ENCODE measurements at regions not wholly inside any gene's neighbourhood (a gene's known extent, or its start where the extent isn't known, plus 50 kb on each side); places are given as distances from the start of the nearest gene placed in this dataset.
"Not testable (repeated sequence)": the region's sequence is repeated elsewhere in the genome, so short reads cannot be mapped to it uniquely, and the experiment has no call there.

DNA sequence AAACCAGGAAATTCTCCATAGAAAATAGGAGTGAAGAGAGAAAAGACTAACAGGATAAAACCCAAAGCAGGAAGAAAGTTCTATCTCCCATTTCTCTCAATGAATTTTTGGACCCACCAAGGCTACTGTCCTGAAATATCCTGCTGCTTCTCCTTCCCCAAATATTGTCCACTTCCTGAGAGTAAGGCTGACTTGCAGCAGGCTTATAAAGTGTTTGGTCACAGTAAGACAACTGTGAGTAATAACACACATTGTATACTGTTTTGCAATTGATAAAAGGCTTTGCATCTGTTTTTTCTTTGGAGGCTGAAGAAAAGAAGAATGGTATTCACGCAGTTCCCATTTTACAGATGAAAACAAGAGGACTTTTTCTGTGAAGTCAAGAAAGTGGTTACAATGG, 52.8 kb downstream of the FOXD4L6 start:
- not testable (repeated sequence) for H3K79me1 ChIP-seq (ENCODE audit: low read length); H4K91ac ChIP-seq (ENCODE audit: low read depth, low read length); H3K9ac ChIP-seq (ENCODE audit: low read length); DNase-seq; H3K4me1 ChIP-seq (ENCODE audit: control insufficient read depth in 1 of 2, insufficient read depth in 2 of 2, low read length in 2 of 2); H3K36me3 ChIP-seq (ENCODE audit: control insufficient read depth in 1 of 2, insufficient read depth in 2 of 2, low read length in 2 of 2); H3K4me2 ChIP-seq (ENCODE audit: low read length); H3K18ac ChIP-seq (ENCODE audit: low read length); H3K9me3 ChIP-seq (ENCODE audit: insufficient read depth, low read depth, low read length); H3K79me2 ChIP-seq (ENCODE audit: control insufficient read depth, insufficient read depth, low read length, poor library complexity); H3K4me3 ChIP-seq (ENCODE audit: low read depth, low read length); H3K27ac ChIP-seq (ENCODE audit: low read depth, low read length); H2BK5ac ChIP-seq (ENCODE audit: low read depth, low read length, poor library complexity); H2AFZ ChIP-seq (ENCODE audit: insufficient read depth, low read length, poor library complexity); H4K8ac ChIP-seq (ENCODE audit: low read depth, low read length); H2BK120ac ChIP-seq (ENCODE audit: insufficient read depth, low read length, poor library complexity); H3K23ac ChIP-seq (ENCODE audit: low read length); H3K4ac ChIP-seq (ENCODE audit: low read depth, low read length); H2BK12ac ChIP-seq (ENCODE audit: low read length); H3K14ac ChIP-seq (ENCODE audit: low read length); H2AK5ac ChIP-seq (ENCODE audit: low read length); H4K12ac ChIP-seq (ENCODE audit: low read depth, low read length)
- WGBS (ENCODE audit: extremely low coverage, insufficient coverage, insufficient read length): no CpG with 5 or more reads among the region's 1 CpG
- H3K27me3 ChIP-seq (ENCODE audit: insufficient read depth, low read length): peaks cover 12% of the 10 kb centered on the region

DNA sequence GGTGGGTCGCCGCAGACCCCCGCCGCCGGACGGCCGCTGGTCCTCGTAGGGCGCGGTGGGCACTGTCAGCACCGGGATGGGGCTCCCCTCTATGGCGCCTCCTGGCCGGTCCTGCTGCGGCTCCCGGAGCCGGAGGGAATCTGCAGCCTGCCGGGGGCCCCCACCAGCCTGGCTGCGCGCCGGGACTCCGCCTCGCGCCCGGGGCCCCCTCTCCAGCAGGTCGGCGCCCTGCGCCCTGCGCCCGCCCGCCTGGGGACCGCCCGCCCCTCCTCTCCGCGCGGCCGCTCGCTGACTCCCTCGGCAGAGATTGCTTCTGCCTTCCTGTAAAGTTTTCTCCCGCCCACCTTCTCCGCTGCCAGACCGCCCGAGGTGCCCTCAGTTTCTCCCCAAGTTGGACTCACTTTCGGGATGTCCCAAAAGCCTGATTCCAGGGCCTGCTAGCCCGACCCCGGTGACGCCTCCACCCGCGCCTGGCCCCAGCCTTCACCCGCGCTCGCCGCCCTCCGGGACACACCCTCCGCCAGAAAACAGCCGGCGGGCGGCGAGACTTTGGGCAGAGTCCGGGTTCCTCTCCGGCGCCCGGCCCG, 54.0 kb downstream of the FOXD4L6 start:
- whole genome bisulfite sequencing (ENCODE audit: extremely low coverage, insufficient coverage, insufficient read length): no CpG with 5 or more reads among the region's 63 CpGs
- not testable (repeated sequence) for H4K91ac ChIP-seq (ENCODE audit: low read depth, low read length); H2AK5ac ChIP-seq (ENCODE audit: low read length); H3K4ac ChIP-seq (ENCODE audit: low read depth, low read length); H3K9me3 ChIP-seq (ENCODE audit: insufficient read depth, low read depth, low read length); H3K79me2 ChIP-seq (ENCODE audit: control insufficient read depth, insufficient read depth, low read length, poor library complexity); H2BK5ac ChIP-seq (ENCODE audit: low read depth, low read length, poor library complexity); H4K8ac ChIP-seq (ENCODE audit: low read depth, low read length); H3K23ac ChIP-seq (ENCODE audit: low read length); H3K27ac ChIP-seq (ENCODE audit: low read depth, low read length); H2AFZ ChIP-seq (ENCODE audit: insufficient read depth, low read length, poor library complexity); H3K4me1 ChIP-seq (ENCODE audit: control insufficient read depth in 1 of 2, insufficient read depth in 2 of 2, low read length in 2 of 2); H3K9ac ChIP-seq (ENCODE audit: low read length); H3K36me3 ChIP-seq (ENCODE audit: control insufficient read depth in 1 of 2, insufficient read depth in 2 of 2, low read length in 2 of 2); H4K12ac ChIP-seq (ENCODE audit: low read depth, low read length); H2BK120ac ChIP-seq (ENCODE audit: insufficient read depth, low read length, poor library complexity); H2BK12ac ChIP-seq (ENCODE audit: low read length); H3K14ac ChIP-seq (ENCODE audit: low read length); H3K79me1 ChIP-seq (ENCODE audit: low read length); H3K18ac ChIP-seq (ENCODE audit: low read length)
- Histone ChIP-seq H3K4me3 (ENCODE audit: low read depth, low read length) (peak overlapping the region; percentile 59), H3K27me3 (ENCODE audit: insufficient read depth, low read length) (peaks cover 12% of the 10 kb centered on the region), H3K4me2 (ENCODE audit: low read length) (peak overlapping the region; percentile 73)
- DNase-seq: peak in 1 of 2 donors; percentile 31

- H3K4me3 ChIP-seq (ENCODE audit: low read depth, low read length); H2BK5ac ChIP-seq (ENCODE audit: low read depth, low read length, poor library complexity); H3K14ac ChIP-seq (ENCODE audit: low read length); H3K23ac ChIP-seq (ENCODE audit: low read length); H3K18ac ChIP-seq (ENCODE audit: low read length); H3K4ac ChIP-seq (ENCODE audit: low read depth, low read length); H2BK120ac ChIP-seq (ENCODE audit: insufficient read depth, low read length, poor library complexity); H3K79me1 ChIP-seq (ENCODE audit: low read length); DNase-seq; H3K9me3 ChIP-seq (ENCODE audit: insufficient read depth, low read depth, low read length); H2AK5ac ChIP-seq (ENCODE audit: low read length); H4K91ac ChIP-seq (ENCODE audit: low read depth, low read length); H4K8ac ChIP-seq (ENCODE audit: low read depth, low read length); H3K27ac ChIP-seq (ENCODE audit: low read depth, low read length); H3K9ac ChIP-seq (ENCODE audit: low read length); H3K36me3 ChIP-seq (ENCODE audit: control insufficient read depth in 1 of 2, insufficient read depth in 2 of 2, low read length in 2 of 2); H2BK12ac ChIP-seq (ENCODE audit: low read length); H3K4me2 ChIP-seq (ENCODE audit: low read length); H2AFZ ChIP-seq (ENCODE audit: insufficient read depth, low read length, poor library complexity); H3K79me2 ChIP-seq (ENCODE audit: control insufficient read depth, insufficient read depth, low read length, poor library complexity); H3K4me1 ChIP-seq (ENCODE audit: control insufficient read depth in 1 of 2, insufficient read depth in 2 of 2, low read length in 2 of 2); H4K12ac ChIP-seq (ENCODE audit: low read depth, low read length): not testable (repeated sequence)
- peaks cover 12% of the 10 kb centered on the region for H3K27me3 ChIP-seq (ENCODE audit: insufficient read depth, low read length)
- no CpG with 5 or more reads among the region's 39 CpGs for WGBS (ENCODE audit: extremely low coverage, insufficient coverage, insufficient read length)
Observed at GRCh38 chr9:41073471-41074243, 54.8 kb downstream of the FOXD4L6 start.

GRCh38 chr9:41064125-41064795, 64.2 kb downstream of the FOXD4L6 start:
- H2BK5ac ChIP-seq (ENCODE audit: low read depth, low read length, poor library complexity); H3K18ac ChIP-seq (ENCODE audit: low read length); H3K4ac ChIP-seq (ENCODE audit: low read depth, low read length); H3K9ac ChIP-seq (ENCODE audit: low read length); H2AK5ac ChIP-seq (ENCODE audit: low read length); H3K27ac ChIP-seq (ENCODE audit: low read depth, low read length); H3K4me2 ChIP-seq (ENCODE audit: low read length); H4K12ac ChIP-seq (ENCODE audit: low read depth, low read length); H4K8ac ChIP-seq (ENCODE audit: low read depth, low read length); H3K79me1 ChIP-seq (ENCODE audit: low read length); H2BK120ac ChIP-seq (ENCODE audit: insufficient read depth, low read length, poor library complexity); H3K36me3 ChIP-seq (ENCODE audit: control insufficient read depth in 1 of 2, insufficient read depth in 2 of 2, low read length in 2 of 2); H3K9me3 ChIP-seq (ENCODE audit: insufficient read depth, low read depth, low read length); H3K79me2 ChIP-seq (ENCODE audit: control insufficient read depth, insufficient read depth, low read length, poor library complexity); H3K27me3 ChIP-seq (ENCODE audit: insufficient read depth, low read length); H3K14ac ChIP-seq (ENCODE audit: low read length); H2BK12ac ChIP-seq (ENCODE audit: low read length); H3K4me3 ChIP-seq (ENCODE audit: low read depth, low read length); DNase-seq; H2AFZ ChIP-seq (ENCODE audit: insufficient read depth, low read length, poor library complexity); H3K4me1 ChIP-seq (ENCODE audit: control insufficient read depth in 1 of 2, insufficient read depth in 2 of 2, low read length in 2 of 2); H3K23ac ChIP-seq (ENCODE audit: low read length); H4K91ac ChIP-seq (ENCODE audit: low read depth, low read length): not testable (repeated sequence)
- no CpG with 5 or more reads among the region's 8 CpGs for WGBS (ENCODE audit: extremely low coverage, insufficient coverage, insufficient read length)
